ENCODE measurements at regions not wholly inside any gene's neighbourhood (a gene's known extent, or its start where the extent isn't known, plus 50 kb on each side); places are given as distances from the start of the nearest gene placed in this dataset.

- DNase-seq (ENCODE audit: low read depth, low spot score) (no peak), FAIRE-seq (no peak)
- Histone ChIP-seq H3K9me1 (replicated peaks; ENCODE audit: control insufficient read depth, extremely low read depth, insufficient read depth, low read length) (no peaks in the 10 kb centered on the region), H3K27ac (ENCODE audit: insufficient read depth, low read depth, low read length) (no peak overlapping the region), H3K36me3 (ENCODE audit: control insufficient read depth in 2 of 2, extremely low read depth in 1 of 2, insufficient read depth in 2 of 2, low read length in 2 of 2) (no peaks in the 10 kb centered on the region), H3K4me1 (ENCODE audit: control insufficient read depth, extremely low read depth, insufficient read depth, low read length) (no peaks in the 10 kb centered on the region), H2AFZ (ENCODE audit: low read depth, low read length) (no peak overlapping the region), H3K79me2 (ENCODE audit: control insufficient read depth, insufficient read depth, low read length) (no peaks in the 10 kb centered on the region), H3K9ac (replicated peaks; ENCODE audit: extremely low read depth, insufficient read depth, low read length) (no peak overlapping the region), H4K20me1 (replicated peaks; ENCODE audit: control insufficient read depth, extremely low read depth, insufficient read depth, low read length) (no peaks in the 10 kb centered on the region), H3K4me2 (ENCODE audit: insufficient read depth, low read length) (no peak overlapping the region), H3K9me3 (replicated peaks; ENCODE audit: control insufficient read depth, insufficient read depth, low read length) (no peaks in the 10 kb centered on the region), H3K27me3 (ENCODE audit: control insufficient read depth in 2 of 2, insufficient read depth in 2 of 2, low read length in 2 of 2) (peaks cover 2% of the 10 kb centered on the region in 2 experiments), H3K4me3 (replicated peaks in 1 of 3; ENCODE audit: insufficient read depth in 1 of 3, low read depth in 1 of 3, low read length in 3 of 3) (no peak overlapping the region)
- no TSS peak for BruUV-seq (replicated peaks)
- CTCF ChIA-PET, result interaction anchor here (0.6 to 4.0 kb wide), 2 partner anchors 564 to 568 kb away, joined by 3 to 22 read pairs; no protein-coding TSS in a partner anchor
- dilution Hi-C loops (cut with MboI; ENCODE audit: extremely low pct_ligation_motif_present, low sequenced_read_pairs) (loop anchor here (25.0 kb wide), 1 partner anchor 552 kb away; no protein-coding TSS in a partner anchor), intact Hi-C loops (cut with micrococcal nuclease) (no loop called here)
- POLR2A ChIA-PET, result no interaction called here
- TF ChIP-seq FOS (IDR thresholded peaks at IDR 0.05; ENCODE audit: borderline replicate concordance, insufficient read depth, low read length), result no peak
Measured at GRCh38 chr2:235113854-235114253, 162.0 kb downstream of the SH3BP4 start.

GRCh38 chr2:235114286-235114685 is 162.5 kb downstream of the SH3BP4 start:
- TF ChIP-seq EZH2 (IDR thresholded peaks at IDR 0.05; ENCODE audit: borderline replicate concordance, low read depth, low read length, severe bottlenecking) (no peak), JUN (IDR thresholded peaks at IDR 0.05; ENCODE audit: borderline replicate concordance, insufficient read depth, insufficient read length, low read depth) (no peak), MAX (IDR thresholded peaks at IDR 0.05; ENCODE audit: insufficient read depth, insufficient read length) (no peak), POLR2AphosphoS5 (IDR thresholded peaks at IDR 0.05; ENCODE audit: insufficient read depth, low read depth, low read length) (no peak), CTCF (IDR thresholded peaks at IDR 0.05; ENCODE audit: extremely low read depth in 1 of 2, insufficient read depth in 1 of 2, low read depth in 1 of 2, low read length in 2 of 2) (no peak)
- Histone ChIP-seq H3K9me3 (replicated peaks; ENCODE audit: control insufficient read depth, insufficient read depth, low read length) (no peaks in the 10 kb centered on the region), H3K4me3 (replicated peaks in 1 of 3; ENCODE audit: insufficient read depth in 1 of 3, low read depth in 1 of 3, low read length in 3 of 3) (no peak overlapping the region), H3K9ac (replicated peaks; ENCODE audit: extremely low read depth, insufficient read depth, low read length) (no peak overlapping the region), H3K79me2 (ENCODE audit: control insufficient read depth, insufficient read depth, low read length) (no peaks in the 10 kb centered on the region), H3K27ac (ENCODE audit: insufficient read depth, low read depth, low read length) (no peak overlapping the region), H3K27me3 (ENCODE audit: control insufficient read depth in 2 of 2, insufficient read depth in 2 of 2, low read length in 2 of 2) (peaks cover 2% of the 10 kb centered on the region in 2 experiments), H3K9me1 (replicated peaks; ENCODE audit: control insufficient read depth, extremely low read depth, insufficient read depth, low read length) (no peaks in the 10 kb centered on the region), H3K4me1 (ENCODE audit: control insufficient read depth, extremely low read depth, insufficient read depth, low read length) (no peaks in the 10 kb centered on the region), H3K36me3 (ENCODE audit: control insufficient read depth in 2 of 2, extremely low read depth in 1 of 2, insufficient read depth in 2 of 2, low read length in 2 of 2) (no peaks in the 10 kb centered on the region), H2AFZ (ENCODE audit: low read depth, low read length) (no peak overlapping the region), H4K20me1 (replicated peaks; ENCODE audit: control insufficient read depth, extremely low read depth, insufficient read depth, low read length) (no peaks in the 10 kb centered on the region), H3K4me2 (ENCODE audit: insufficient read depth, low read length) (no peak overlapping the region)
- no peak for DNase-seq (ENCODE audit: low read depth, low spot score)
- intact Hi-C loops (cut with micrococcal nuclease) (no loop called here), dilution Hi-C loops (cut with MboI; ENCODE audit: extremely low pct_ligation_motif_present, low sequenced_read_pairs) (loop anchor here (25.0 kb wide), 1 partner anchor 552 kb away; no protein-coding TSS in a partner anchor)
- POLR2A ChIA-PET, result no interaction called here
- no peak for FAIRE-seq
- CTCF ChIA-PET, result interaction anchor here (1.0 kb wide), 1 partner anchor 25 kb away, joined by 3 read pairs; no protein-coding TSS in a partner anchor
- BruUV-seq (replicated peaks), result no TSS peak
